PC-3 (cell line): ENCODE measurements at regions not wholly inside any gene's neighbourhood (a gene's known extent, or its start where the extent isn't known, plus 50 kb on each side); places are given as distances from the start of the nearest gene placed in this dataset.

Experiments used
- EZH2 ChIP-seq: fragments of 300-600 bp; sonication (generic); IDR thresholded peaks from one replicate; pipeline ENCODE4 v1.6.1; 2017; ENCODE audit warnings: antibody characterized with exemption, mild to moderate bottlenecking, low read length; ENCODE audit not compliant: unreplicated experiment
- EZH2phosphoT487 ChIP-seq: fragments of 300-600 bp; sonication (generic); IDR thresholded peaks from 2 replicates; pipeline ENCODE4 v1.6.1; 2018; ENCODE audit warnings: mild to moderate bottlenecking, antibody characterized with exemption, low read length, borderline replicate concordance
- TF ChIP-seq, protein P1 (sequence below): fragments of 300-600 bp; sonication (generic); conservative IDR thresholded peaks from 2 replicates; pipeline ENCODE4 v1.5.1; 2017; ENCODE audit warnings: antibody characterized with exemption, low read depth, mild to moderate bottlenecking, low read length

DNA sequence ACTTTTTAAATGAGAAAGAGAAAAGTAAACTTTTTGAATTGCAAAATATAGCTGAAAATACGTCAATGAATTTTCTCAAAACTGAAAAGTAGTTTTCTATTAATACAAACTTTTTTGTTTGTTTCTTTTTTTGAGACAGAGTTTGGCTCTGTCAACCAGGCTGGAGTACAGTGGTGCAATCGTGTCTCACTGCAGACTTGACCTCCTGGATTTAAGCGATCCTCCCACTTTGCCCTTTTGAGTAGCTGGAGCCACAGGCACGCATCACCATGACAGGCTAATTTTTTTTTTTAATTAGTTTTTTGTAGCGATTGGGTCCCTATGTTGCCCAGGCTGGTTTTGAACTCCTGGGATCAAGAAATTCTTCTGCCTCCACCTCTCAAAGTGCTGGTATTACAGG lies 610.4 kb downstream of the ELAVL2 start:
- TF ChIP-seq, protein P1, sequence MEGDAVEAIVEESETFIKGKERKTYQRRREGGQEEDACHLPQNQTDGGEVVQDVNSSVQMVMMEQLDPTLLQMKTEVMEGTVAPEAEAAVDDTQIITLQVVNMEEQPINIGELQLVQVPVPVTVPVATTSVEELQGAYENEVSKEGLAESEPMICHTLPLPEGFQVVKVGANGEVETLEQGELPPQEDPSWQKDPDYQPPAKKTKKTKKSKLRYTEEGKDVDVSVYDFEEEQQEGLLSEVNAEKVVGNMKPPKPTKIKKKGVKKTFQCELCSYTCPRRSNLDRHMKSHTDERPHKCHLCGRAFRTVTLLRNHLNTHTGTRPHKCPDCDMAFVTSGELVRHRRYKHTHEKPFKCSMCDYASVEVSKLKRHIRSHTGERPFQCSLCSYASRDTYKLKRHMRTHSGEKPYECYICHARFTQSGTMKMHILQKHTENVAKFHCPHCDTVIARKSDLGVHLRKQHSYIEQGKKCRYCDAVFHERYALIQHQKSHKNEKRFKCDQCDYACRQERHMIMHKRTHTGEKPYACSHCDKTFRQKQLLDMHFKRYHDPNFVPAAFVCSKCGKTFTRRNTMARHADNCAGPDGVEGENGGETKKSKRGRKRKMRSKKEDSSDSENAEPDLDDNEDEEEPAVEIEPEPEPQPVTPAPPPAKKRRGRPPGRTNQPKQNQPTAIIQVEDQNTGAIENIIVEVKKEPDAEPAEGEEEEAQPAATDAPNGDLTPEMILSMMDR, result no peak
- TF ChIP-seq EZH2 (no peak), EZH2phosphoT487 (no peak)
